ENCODE measurements at regions not wholly inside any gene's neighbourhood (a gene's known extent, or its start where the extent isn't known, plus 50 kb on each side); places are given as distances from the start of the nearest gene placed in this dataset.

DNA sequence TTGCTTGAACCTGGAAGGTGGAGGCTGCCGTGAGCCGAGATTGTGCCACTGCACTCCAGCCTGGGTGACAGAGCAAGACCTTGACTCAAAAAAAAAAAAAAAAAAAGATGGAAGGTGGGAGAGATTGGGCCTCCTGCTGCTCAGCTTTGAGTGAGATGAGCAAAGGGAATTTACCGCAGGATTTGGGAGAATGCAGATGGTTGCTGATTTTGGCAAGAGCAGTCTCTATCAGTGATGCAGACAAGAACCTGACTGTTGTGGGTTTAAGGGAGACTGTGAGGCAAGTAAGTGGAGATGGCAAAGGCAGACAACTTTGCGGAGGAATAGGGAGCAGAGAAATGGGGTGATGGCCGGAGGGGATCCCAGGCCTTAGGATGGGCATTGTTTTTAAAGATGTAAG lies 1140.8 kb upstream of the AUTS2 start:
- TF ChIP-seq, protein P1, sequence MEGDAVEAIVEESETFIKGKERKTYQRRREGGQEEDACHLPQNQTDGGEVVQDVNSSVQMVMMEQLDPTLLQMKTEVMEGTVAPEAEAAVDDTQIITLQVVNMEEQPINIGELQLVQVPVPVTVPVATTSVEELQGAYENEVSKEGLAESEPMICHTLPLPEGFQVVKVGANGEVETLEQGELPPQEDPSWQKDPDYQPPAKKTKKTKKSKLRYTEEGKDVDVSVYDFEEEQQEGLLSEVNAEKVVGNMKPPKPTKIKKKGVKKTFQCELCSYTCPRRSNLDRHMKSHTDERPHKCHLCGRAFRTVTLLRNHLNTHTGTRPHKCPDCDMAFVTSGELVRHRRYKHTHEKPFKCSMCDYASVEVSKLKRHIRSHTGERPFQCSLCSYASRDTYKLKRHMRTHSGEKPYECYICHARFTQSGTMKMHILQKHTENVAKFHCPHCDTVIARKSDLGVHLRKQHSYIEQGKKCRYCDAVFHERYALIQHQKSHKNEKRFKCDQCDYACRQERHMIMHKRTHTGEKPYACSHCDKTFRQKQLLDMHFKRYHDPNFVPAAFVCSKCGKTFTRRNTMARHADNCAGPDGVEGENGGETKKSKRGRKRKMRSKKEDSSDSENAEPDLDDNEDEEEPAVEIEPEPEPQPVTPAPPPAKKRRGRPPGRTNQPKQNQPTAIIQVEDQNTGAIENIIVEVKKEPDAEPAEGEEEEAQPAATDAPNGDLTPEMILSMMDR (IDR thresholded peaks at IDR 0.05; ENCODE audit: low read length), result no peak
- TF ChIP-seq EZH2 (optimal IDR thresholded peaks at IDR 0.05; ENCODE audit: low read depth, low read length) (no peak), EZH2phosphoT487 (IDR thresholded peaks at IDR 0.05; ENCODE audit: low read length) (no peak)
